Caco-2 (cell line): ENCODE measurements at regions not wholly inside any gene's neighbourhood (a gene's known extent, or its start where the extent isn't known, plus 50 kb on each side); places are given as distances from the start of the nearest gene placed in this dataset.

Experiments used
- BruUV-seq: library from RNA; stranded (reverse); fragments of 400-500 nt; replicated peaks from 2 replicates; lab custom pipeline; 2021; lab: Mats Ljungman, UMichigan
- CTCF ChIA-PET: fragments of 300-600 bp; sonication (Branson Sonifier 250); formaldehyde crosslinking; loops from one replicate; lab custom pipeline; 2022; ENCODE audit warnings: antibody characterized with exemption; lab: Charles Lee
- POLR2A ChIA-PET: fragments of 300-600 bp; sonication (Branson Sonifier 250); formaldehyde crosslinking; loops from one replicate; lab custom pipeline; 2022; ENCODE audit warnings: antibody characterized with exemption; lab: Charles Lee
- DNase-seq, 2 experiments: peaks; one replicate each; pipeline versions ENCODE4 v3.0.0 to v3.0.0-alpha.2; 2020 to 2022
- H3K27me3 ChIP-seq: replicated peaks from 2 replicates; pipeline ENCODE4 v1.6.0; 2011; ENCODE audit warnings: low read length; ENCODE audit not compliant: control insufficient read depth, insufficient read depth
- H3K36me3 ChIP-seq: 2 replicates; pipeline ENCODE4 v1.5.1; 2011; ENCODE audit warnings: low read length; ENCODE audit not compliant: control insufficient read depth, insufficient read depth
- H3K4me1 ChIP-seq: fragments of 250-450 bp; sonication (Bioruptor Pico); 2 replicates; pipeline ENCODE4 v1.5.1; 2020; ENCODE audit warnings: mild to moderate bottlenecking
- H3K4me3 ChIP-seq: 2 replicates; pipeline ENCODE4 v1.5.1; 2011; ENCODE audit warnings: low read depth, mild to moderate bottlenecking, control low read depth, low read length
- H3K9me3 ChIP-seq: fragments of 250-450 bp; sonication (Bioruptor Pico); 2 replicates; pipeline ENCODE4 v1.5.1; 2020; ENCODE audit warnings: mild to moderate bottlenecking, moderate library complexity
- H3K27ac Mint-ChIP-seq: one replicate; pipeline ENCODE4 v1.8.0; 2022; ENCODE audit warnings: mixed read lengths; ENCODE audit not compliant: unreplicated experiment
- H3K27me3 Mint-ChIP-seq: one replicate; pipeline ENCODE4 v1.8.0; 2022; ENCODE audit warnings: mixed read lengths; ENCODE audit not compliant: insufficient read depth, unreplicated experiment
- H3K36me3 Mint-ChIP-seq: one replicate; pipeline ENCODE4 v1.8.0; 2022; ENCODE audit warnings: mild to moderate bottlenecking, mixed read lengths; ENCODE audit not compliant: insufficient read depth, unreplicated experiment
- H3K4me1 Mint-ChIP-seq: one replicate; pipeline ENCODE4 v1.8.0; 2022; ENCODE audit warnings: low read depth, mixed read lengths; ENCODE audit not compliant: unreplicated experiment
- H3K4me3 Mint-ChIP-seq: one replicate; pipeline ENCODE4 v1.8.0; 2022; ENCODE audit warnings: mild to moderate bottlenecking, moderate library complexity, mixed read lengths; ENCODE audit not compliant: unreplicated experiment
- H3K9me3 Mint-ChIP-seq: one replicate; pipeline ENCODE4 v1.8.0; 2022; ENCODE audit warnings: mixed read lengths; ENCODE audit not compliant: unreplicated experiment
- intact Hi-C: fragments of 100-400 bp; cut with micrococcal nuclease; formaldehyde crosslinking; loops from one replicate; pipeline ENCODE4 v1.10.0; 2022; ENCODE audit not compliant: unreplicated experiment
- TF ChIP-seq, protein P1 (sequence below), 2 experiments: fragments of 200-600 bp in 1 of 2; IDR thresholded peaks; 1 replicate in 1 of 2; 2 replicates in 1 of 2; pipeline versions ENCODE4 v1.5.1 to v1.8.0; 2011 to 2022; ENCODE audit warnings: antibody characterized with exemption in 1 of 2, control low read depth in 1 of 2, inconsistent platforms in 1 of 2, low read depth in 1 of 2, low read length in 1 of 2, mild to moderate bottlenecking in 1 of 2, moderate library complexity in 1 of 2; ENCODE audit not compliant: insufficient read depth in 1 of 2, severe bottlenecking in 1 of 2, unreplicated experiment in 1 of 2

- DNase-seq: no peak
- H3K27ac Mint-ChIP-seq: no peak overlapping the region
- no peaks in the 10 kb centered on the region for H3K4me1 ChIP-seq
- peaks cover 4% of the 10 kb centered on the region for H3K9me3 ChIP-seq
- no peaks in the 10 kb centered on the region for H3K27me3 ChIP-seq
- TF ChIP-seq, protein P1, sequence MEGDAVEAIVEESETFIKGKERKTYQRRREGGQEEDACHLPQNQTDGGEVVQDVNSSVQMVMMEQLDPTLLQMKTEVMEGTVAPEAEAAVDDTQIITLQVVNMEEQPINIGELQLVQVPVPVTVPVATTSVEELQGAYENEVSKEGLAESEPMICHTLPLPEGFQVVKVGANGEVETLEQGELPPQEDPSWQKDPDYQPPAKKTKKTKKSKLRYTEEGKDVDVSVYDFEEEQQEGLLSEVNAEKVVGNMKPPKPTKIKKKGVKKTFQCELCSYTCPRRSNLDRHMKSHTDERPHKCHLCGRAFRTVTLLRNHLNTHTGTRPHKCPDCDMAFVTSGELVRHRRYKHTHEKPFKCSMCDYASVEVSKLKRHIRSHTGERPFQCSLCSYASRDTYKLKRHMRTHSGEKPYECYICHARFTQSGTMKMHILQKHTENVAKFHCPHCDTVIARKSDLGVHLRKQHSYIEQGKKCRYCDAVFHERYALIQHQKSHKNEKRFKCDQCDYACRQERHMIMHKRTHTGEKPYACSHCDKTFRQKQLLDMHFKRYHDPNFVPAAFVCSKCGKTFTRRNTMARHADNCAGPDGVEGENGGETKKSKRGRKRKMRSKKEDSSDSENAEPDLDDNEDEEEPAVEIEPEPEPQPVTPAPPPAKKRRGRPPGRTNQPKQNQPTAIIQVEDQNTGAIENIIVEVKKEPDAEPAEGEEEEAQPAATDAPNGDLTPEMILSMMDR (IDR thresholded peaks at IDR 0.05; ENCODE audit: insufficient read depth in 1 of 2, low read depth in 1 of 2, low read length in 1 of 2, severe bottlenecking in 1 of 2, unreplicated experiment in 1 of 2): no peak
- no peaks in the 10 kb centered on the region for H3K36me3 Mint-ChIP-seq
- H3K9me3 Mint-ChIP-seq: peaks cover 9% of the 10 kb centered on the region
- intact Hi-C loops: no loop called here
- H3K36me3 ChIP-seq: no peaks in the 10 kb centered on the region
- no peaks in the 10 kb centered on the region for H3K4me1 Mint-ChIP-seq
- no peaks in the 10 kb centered on the region for H3K27me3 Mint-ChIP-seq
- no TSS peak for BruUV-seq
- ChIA-PET POLR2A (no interaction called here), CTCF (no interaction called here)
- no peak overlapping the region for H3K4me3 ChIP-seq
- no peak overlapping the region for H3K4me3 Mint-ChIP-seq
These were observed 56.6 kb downstream of the SPRY2 start for GRCh38 chr13:80284290-80284689.

DNA sequence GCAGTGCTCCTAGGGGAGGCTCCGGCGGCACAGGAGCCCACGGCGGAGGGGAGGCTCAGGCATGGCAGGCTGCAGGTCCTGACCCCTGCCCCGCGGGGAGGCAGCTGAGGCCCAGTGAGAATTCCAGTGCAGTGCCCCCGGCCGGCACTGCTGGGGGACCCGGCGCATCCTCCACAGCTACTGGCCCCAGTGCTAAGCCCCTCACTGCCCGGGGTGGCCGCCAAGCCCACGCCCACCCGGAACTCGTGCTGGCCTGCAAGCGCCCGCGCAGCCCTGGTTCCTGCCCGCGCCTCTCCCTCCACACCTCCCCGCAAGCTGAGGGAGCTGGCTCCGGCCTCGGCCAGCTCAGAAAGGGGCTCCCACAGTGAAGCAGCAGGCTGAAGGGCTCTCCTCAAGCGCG is 62.2 kb downstream of the SPRY2 start:
- TF ChIP-seq, protein P1 (IDR thresholded peaks at IDR 0.05; ENCODE audit: insufficient read depth in 1 of 2, low read depth in 1 of 2, low read length in 1 of 2, severe bottlenecking in 1 of 2, unreplicated experiment in 1 of 2): no peak
- H3K36me3 ChIP-seq: no peaks in the 10 kb centered on the region
- H3K27me3 Mint-ChIP-seq: no peaks in the 10 kb centered on the region
- H3K9me3 ChIP-seq: 0 out of 2 replicates have a peak, but pooled peaks cover 4% of the 10 kb centered on the region
- no peaks in the 10 kb centered on the region for H3K4me1 ChIP-seq
- CTCF ChIA-PET: no interaction called here
- no peaks in the 10 kb centered on the region for H3K27me3 ChIP-seq
- no peak overlapping the region for H3K4me3 ChIP-seq
- POLR2A ChIA-PET: no interaction called here
- H3K4me1 Mint-ChIP-seq: no peaks in the 10 kb centered on the region
- no peaks in the 10 kb centered on the region for H3K36me3 Mint-ChIP-seq
- BruUV-seq: no TSS peak
- intact Hi-C loops: no loop called here
- no peak overlapping the region for H3K27ac Mint-ChIP-seq
- DNase-seq: no peak
- no peak overlapping the region for H3K4me3 Mint-ChIP-seq
- H3K9me3 Mint-ChIP-seq: peaks cover 5% of the 10 kb centered on the region

- CTCF ChIA-PET: no interaction called here
- H3K27me3 ChIP-seq: no peaks in the 10 kb centered on the region
- no peak overlapping the region for H3K4me3 Mint-ChIP-seq
These were observed 64.3 kb downstream of the SPRY2 start for GRCh38 chr13:80276371-80277289.

More at GRCh38 chr13:80276371-80277289, 64.3 kb downstream of the SPRY2 start:
- 0 out of 2 replicates have a peak, but pooled peaks cover 4% of the 10 kb centered on the region for H3K9me3 ChIP-seq
- H3K36me3 Mint-ChIP-seq: no peaks in the 10 kb centered on the region
- no peaks in the 10 kb centered on the region for H3K4me1 Mint-ChIP-seq
- no peak overlapping the region for H3K4me3 ChIP-seq
- H3K27ac Mint-ChIP-seq: no peak overlapping the region
- intact Hi-C loops: no loop called here
- no peaks in the 10 kb centered on the region for H3K4me1 ChIP-seq
- no peak for DNase-seq
- BruUV-seq: no TSS peak
- H3K27me3 Mint-ChIP-seq: no peaks in the 10 kb centered on the region
- no peaks in the 10 kb centered on the region for H3K36me3 ChIP-seq
- POLR2A ChIA-PET: interaction anchor here (0.6 kb wide), 1 partner anchor 20 kb away, joined by 6 read pairs; no protein-coding TSS in a partner anchor
- TF ChIP-seq, protein P1 (IDR thresholded peaks at IDR 0.05; ENCODE audit: insufficient read depth in 1 of 2, low read depth in 1 of 2, low read length in 1 of 2, severe bottlenecking in 1 of 2, unreplicated experiment in 1 of 2): no peak
- H3K9me3 Mint-ChIP-seq: no peaks in the 10 kb centered on the region
